GM19193 (cell line): ENCODE measurements at regions not wholly inside any gene's neighbourhood (a gene's known extent, or its start where the extent isn't known, plus 50 kb on each side); places are given as distances from the start of the nearest gene placed in this dataset.

Experiments
- POLR2A ChIP-seq: IDR thresholded peaks from 4 replicates; pipeline ENCODE4 v1.6.1; 2011; ENCODE audit not compliant: insufficient read depth, insufficient read length; ENCODE audit errors: extremely low read depth

- no peak for TF ChIP-seq POLR2A
These were observed 548.1 kb downstream of the BRINP3 start for GRCh38 chr1:189929501-189930099.

- no peak for TF ChIP-seq POLR2A
These were observed 540.8 kb downstream of the BRINP3 start for GRCh38 chr1:189936861-189937260.

- no peak for TF ChIP-seq POLR2A
These were observed 537.7 kb downstream of the BRINP3 start for GRCh38 chr1:189939967-189940366.

GRCh38 chr1:189941922-189942321 lies 535.7 kb downstream of the BRINP3 start:
- TF ChIP-seq POLR2A, result no peak

GRCh38 chr1:189958756-189959155 lies 518.9 kb downstream of the BRINP3 start:
- no peak for TF ChIP-seq POLR2A

GRCh38 chr1:189960769-189961168 lies 516.9 kb downstream of the BRINP3 start:
- TF ChIP-seq POLR2A, result no peak

GRCh38 chr1:189962181-189962580 lies 515.5 kb downstream of the BRINP3 start:
- TF ChIP-seq POLR2A, result no peak

GRCh38 chr1:189970331-189971230 lies 507.1 kb downstream of the BRINP3 start:
- TF ChIP-seq POLR2A, result no peak

GRCh38 chr1:189971656-189972055 lies 506.0 kb downstream of the BRINP3 start:
- TF ChIP-seq POLR2A, result no peak

- no peak for TF ChIP-seq POLR2A
These were observed 500.5 kb downstream of the BRINP3 start for GRCh38 chr1:189977184-189977583.

GRCh38 chr1:189983166-189983890 lies 494.3 kb downstream of the BRINP3 start:
- TF ChIP-seq POLR2A, result no peak

- no peak for TF ChIP-seq POLR2A
These were observed 491.1 kb downstream of the BRINP3 start for GRCh38 chr1:189986516-189986915.

GRCh38 chr1:189987509-189987908 lies 490.2 kb downstream of the BRINP3 start:
- TF ChIP-seq POLR2A, result no peak

GRCh38 chr1:189992856-189993255 lies 484.8 kb downstream of the BRINP3 start:
- TF ChIP-seq POLR2A, result no peak

GRCh38 chr1:190000365-190000872 lies 477.2 kb downstream of the BRINP3 start:
- no peak for TF ChIP-seq POLR2A
